GM18909 (cell line): ENCODE measurements at regions not wholly inside any gene's neighbourhood (a gene's known extent, or its start where the extent isn't known, plus 50 kb on each side); places are given as distances from the start of the nearest gene placed in this dataset.
"Not testable (repeated sequence)": the region's sequence is repeated elsewhere in the genome, so short reads cannot be mapped to it uniquely, and the experiment has no call there.

Experiments
- ATAC-seq: cut with Tn5 transposase; IDR thresholded peaks from one replicate; pipeline ENCODE4 v1.9.1; 2021; ENCODE audit warnings: mild to moderate bottlenecking; ENCODE audit not compliant: unreplicated experiment, poor library complexity

- ATAC-seq = no peak
Observed at GRCh38 chr6:141210901-141211300, 921.8 kb upstream of the GJE1 start.

DNA sequence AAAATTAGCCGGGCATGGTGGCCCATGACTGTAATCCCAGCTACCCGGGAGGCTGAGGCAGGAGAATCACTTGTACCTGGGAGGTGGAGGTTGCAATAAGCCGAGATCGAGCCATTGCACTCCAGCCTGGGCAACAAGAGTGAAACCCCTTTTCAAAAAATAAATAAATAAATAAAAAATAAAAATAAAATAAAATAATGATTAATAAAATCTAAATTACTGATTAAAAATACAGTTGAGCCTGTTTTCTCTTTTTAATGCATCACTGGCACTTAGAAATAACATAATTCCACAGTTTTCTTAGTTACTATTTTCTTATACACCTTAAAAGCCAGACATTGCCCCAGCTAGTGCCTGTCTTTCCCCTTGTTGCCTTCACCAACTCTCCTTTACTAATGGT, 922.8 kb upstream of the GJE1 start:
- ATAC-seq = no peak

- no peak for ATAC-seq
Observed at GRCh38 chr6:141208101-141208500, 924.6 kb upstream of the GJE1 start.

DNA sequence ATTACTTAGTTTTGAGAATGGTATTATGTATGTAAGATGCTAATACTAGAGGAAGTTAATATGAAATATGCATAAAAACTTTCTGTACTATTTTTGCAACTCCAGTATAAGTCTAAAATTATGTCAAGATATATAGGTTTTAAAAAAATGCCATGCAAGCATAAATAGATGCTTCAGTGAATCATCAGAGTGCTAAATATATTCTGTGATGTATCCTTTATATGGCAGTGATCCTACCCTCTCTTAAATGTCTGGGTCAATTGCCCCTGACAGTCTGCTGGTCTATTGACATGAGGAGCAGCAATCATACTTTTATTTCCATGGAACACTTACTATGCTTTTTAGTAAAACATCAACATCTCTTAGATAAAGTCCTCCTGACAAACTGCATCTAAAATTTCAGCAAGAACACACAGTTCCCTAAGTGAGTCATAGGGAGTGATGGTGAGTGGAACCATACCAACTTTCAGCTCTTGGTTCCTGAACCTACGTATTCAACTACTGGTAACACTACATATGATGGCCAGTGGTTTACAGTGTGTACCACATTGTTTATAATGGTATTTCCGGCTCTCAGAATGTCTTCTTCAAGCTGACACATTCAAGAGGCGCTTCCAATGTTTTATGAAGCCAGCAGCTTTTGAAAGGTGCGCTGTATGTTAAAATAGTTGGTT, 928.7 kb upstream of the GJE1 start:
- ATAC-seq = no peak

GRCh38 chr6:141202626-141203025, 930.1 kb upstream of the GJE1 start:
- ATAC-seq = no peak

DNA sequence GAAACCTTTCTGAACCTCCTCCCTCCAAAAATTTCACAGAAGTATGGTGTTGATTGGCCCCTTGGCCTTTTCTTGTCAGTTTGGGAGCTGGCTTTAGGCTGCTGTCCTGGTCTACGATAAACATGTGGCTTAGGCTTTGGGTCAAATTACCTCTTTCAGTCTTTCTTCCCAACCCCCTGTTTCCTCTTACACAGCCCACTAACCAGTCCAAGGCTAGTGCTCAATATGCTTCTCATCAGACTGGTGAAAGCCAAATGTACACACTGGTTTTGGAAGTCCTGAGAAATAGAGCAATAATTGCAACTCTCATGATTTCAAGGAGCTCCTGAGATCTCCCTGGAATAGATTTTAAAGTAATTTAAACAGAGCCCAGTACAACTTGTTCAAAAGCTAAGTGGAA, 933.7 kb upstream of the GJE1 start:
- no peak for ATAC-seq

DNA sequence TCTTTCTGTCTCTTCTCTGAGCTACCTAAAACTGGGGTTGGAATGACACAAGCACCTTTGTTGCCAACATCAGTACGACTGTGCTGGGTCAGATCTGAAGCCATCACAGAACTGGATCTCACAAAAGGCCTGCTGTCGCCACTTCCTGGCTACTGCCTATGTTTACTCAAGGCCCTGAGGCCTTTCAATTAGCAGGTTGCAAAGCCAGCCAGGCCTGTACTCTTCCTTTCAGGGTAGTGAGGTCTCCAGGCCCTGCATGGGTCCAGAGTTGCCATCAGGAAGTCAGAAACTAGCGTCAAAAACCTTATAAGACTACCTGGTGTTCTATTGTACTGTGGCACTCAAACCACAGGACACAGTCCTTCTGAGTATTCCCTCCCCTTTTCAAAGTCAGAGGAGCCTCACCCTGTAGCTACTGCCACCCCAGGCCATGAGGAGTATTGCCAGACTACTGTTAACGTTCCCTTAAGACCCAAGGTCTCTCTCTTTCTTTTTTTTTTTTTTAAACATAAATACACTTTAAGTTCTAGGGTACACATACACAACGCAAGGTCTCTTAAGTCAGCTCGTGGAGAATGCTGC, 937.4 kb upstream of the GJE1 start:
- no peak for ATAC-seq

GRCh38 chr6:141183368-141183767, 949.4 kb upstream of the GJE1 start:
- no peak for ATAC-seq

- ATAC-seq = not testable (repeated sequence)
Observed at GRCh38 chr6:141175458-141175857, 957.3 kb upstream of the GJE1 start.

- no peak for ATAC-seq
Observed at GRCh38 chr6:141174932-141175331, 957.8 kb upstream of the GJE1 start.

GRCh38 chr6:141173529-141173928, 959.2 kb upstream of the GJE1 start:
- ATAC-seq = no peak

GRCh38 chr6:141169419-141169818, 963.3 kb upstream of the GJE1 start:
- ATAC-seq = no peak

DNA sequence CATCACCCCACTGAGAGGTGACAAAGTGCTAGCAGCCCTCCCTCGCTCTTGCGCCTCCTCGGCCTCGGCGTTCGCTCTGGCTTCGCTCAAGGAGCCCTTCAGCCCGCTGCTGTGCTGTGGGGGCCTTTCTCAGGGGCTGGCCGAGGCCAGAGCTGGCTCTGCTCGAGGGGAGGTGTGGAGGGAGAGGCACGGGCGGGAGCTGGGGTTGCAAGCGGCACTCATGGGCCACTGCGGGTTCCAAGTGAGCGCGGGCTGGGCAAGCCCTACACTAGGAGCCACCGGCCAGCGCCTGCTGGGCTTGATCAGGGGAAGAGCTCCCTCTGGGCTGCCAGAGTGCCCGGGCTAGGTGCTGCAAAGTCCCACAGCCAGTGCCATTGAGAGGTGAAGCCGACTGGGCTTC, 964.8 kb upstream of the GJE1 start:
- ATAC-seq = no peak

GRCh38 chr6:141165002-141165665, 967.6 kb upstream of the GJE1 start:
- no peak for ATAC-seq

GRCh38 chr6:141164042-141164743, 968.5 kb upstream of the GJE1 start:
- no peak for ATAC-seq

- ATAC-seq = no peak
Observed at GRCh38 chr6:141163107-141163506, 969.6 kb upstream of the GJE1 start.

- ATAC-seq = no peak
Observed at GRCh38 chr6:141158740-141159139, 974.0 kb upstream of the GJE1 start.

- ATAC-seq = peak; percentile 64
Observed at GRCh38 chr6:141153563-141153962, 979.2 kb upstream of the GJE1 start.

- no peak for ATAC-seq
Observed at GRCh38 chr6:141152951-141153350, 979.8 kb upstream of the GJE1 start.

DNA sequence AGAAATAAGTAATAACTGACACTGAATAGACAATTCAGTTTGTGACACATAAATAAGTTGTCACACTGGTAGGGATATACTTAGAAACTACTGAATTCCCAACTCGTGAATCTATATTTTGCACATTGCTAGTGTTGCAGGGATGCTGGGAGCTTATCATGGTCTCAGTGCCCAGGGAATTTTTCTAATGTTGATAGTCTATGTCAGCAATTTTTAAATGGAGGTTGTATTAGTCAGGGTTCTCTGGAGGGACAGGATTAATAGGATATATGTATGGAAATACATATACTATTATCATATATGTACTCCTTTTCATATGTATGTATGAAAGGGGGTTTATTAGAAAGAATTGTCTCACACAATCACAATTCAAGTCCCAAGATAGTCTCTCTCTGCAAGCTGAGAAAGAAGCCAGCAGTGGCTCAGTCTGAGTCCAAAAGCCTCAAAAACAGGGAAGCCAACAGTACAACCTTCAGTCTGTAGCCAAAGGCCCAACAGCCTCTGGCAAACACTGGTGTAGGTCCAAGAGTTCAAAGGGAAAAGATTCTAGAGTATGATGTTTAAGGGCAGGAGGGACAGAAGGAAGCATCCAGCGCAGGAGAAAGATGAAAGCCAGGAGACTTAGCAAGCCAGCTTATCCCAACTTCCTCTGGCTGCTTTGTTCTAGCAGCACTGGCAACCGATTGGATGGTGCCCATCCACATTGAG, 980.9 kb upstream of the GJE1 start:
- no peak for ATAC-seq

- no peak for ATAC-seq
Observed at GRCh38 chr6:141141870-141142269, 990.9 kb upstream of the GJE1 start.
